GM12878 (cell line): ENCODE measurements at regions not wholly inside any gene's neighbourhood (a gene's known extent, or its start where the extent isn't known, plus 50 kb on each side); places are given as distances from the start of the nearest gene placed in this dataset.
A peak's percentile ranks its signal among the peaks of the same experiment; 100 is the strongest.

Source experiments
- ATAC-seq: fragments of 200-7000 bp; cut with Tn5 transposase; 3 replicates; pipeline ENCODE4 v1.9.1; 2020; ENCODE audit warnings: mild to moderate bottlenecking, moderate library complexity
- BruUV-seq: library from RNA; stranded (reverse); fragments of 400-500 nt; replicated peaks from 2 replicates; lab custom pipeline; 2021; lab: Mats Ljungman, UMichigan
- CTCF ChIA-PET: fragments of 300-600 bp; sonication (Branson Sonifier 250); formaldehyde crosslinking; extraction: SDS; loops from one replicate; lab custom pipeline; 2021; ENCODE audit warnings: inconsistent platforms; lab: Yijun Ruan, JAX
- POLR2A ChIA-PET: fragments of 350-600 bp; formaldehyde crosslinking; extraction: SDS; loops from one replicate; lab custom pipeline; 2021; ENCODE audit warnings: inconsistent platforms; lab: Charles Lee
- RAD21 ChIA-PET: fragments of 300-600 bp; sonication (Branson Sonifier 250); formaldehyde crosslinking; loops from one replicate; lab custom pipeline; 2023; ENCODE audit warnings: antibody characterized with exemption; ENCODE audit not compliant: unreplicated experiment; lab: Charles Lee
- SMC1A ChIA-PET: fragments of 300-600 bp; sonication (Branson Sonifier 250); formaldehyde crosslinking; loops from one replicate; lab custom pipeline; 2023; ENCODE audit not compliant: unreplicated experiment, uncharacterized antibody; lab: Charles Lee
- DNase-seq: peaks from one replicate; pipeline ENCODE4 v3.0.0-alpha.2; 2011; ENCODE audit warnings: low read depth, low spot score
- FAIRE-seq: peaks from 3 replicates; lab custom pipeline; 2011; peaks lifted over from hg19 to GRCh38; lab: Jason Lieb, UNC
- H2AFZ ChIP-seq: 2 replicates; pipeline ENCODE4 v1.6.0; 2011; ENCODE audit warnings: low read depth, low read length, control low read depth; ENCODE audit not compliant: control insufficient read depth
- H3K27ac ChIP-seq: 2 replicates; pipeline ENCODE4 v1.5.1; 2011; ENCODE audit warnings: control low read depth; ENCODE audit not compliant: control insufficient read depth, insufficient read depth
- H3K27me3 ChIP-seq, 2 experiments: replicated peaks in 1 of 2; 2 replicates each; pipeline versions ENCODE4 v1.6.0 to v1.6.1; 2011; ENCODE audit warnings: low read length in 1 of 2; ENCODE audit not compliant: control insufficient read depth in 2 of 2, insufficient read depth in 2 of 2
- H3K36me3 ChIP-seq, 2 experiments: 2 replicates each; pipeline ENCODE4 v1.5.1; 2011; ENCODE audit warnings: low read length in 1 of 2; ENCODE audit not compliant: control insufficient read depth in 2 of 2, insufficient read depth in 2 of 2
- H3K4me1 ChIP-seq: 2 replicates; pipeline ENCODE4 v1.6.1; 2011; ENCODE audit warnings: mild to moderate bottlenecking, low read length, moderate library complexity, mixed read lengths; ENCODE audit not compliant: control insufficient read depth, insufficient read depth
- H3K4me2 ChIP-seq: 2 replicates; pipeline ENCODE4 v1.6.0; 2011; ENCODE audit warnings: control low read depth; ENCODE audit not compliant: control insufficient read depth, insufficient read depth
- H3K4me3 ChIP-seq: fragments of 200-600 bp; sonication (generic); 2 replicates; pipeline ENCODE4 v1.5.1; 2016
- H3K79me2 ChIP-seq: 2 replicates; pipeline ENCODE4 v1.6.0; 2011; ENCODE audit warnings: low read length; ENCODE audit not compliant: control insufficient read depth, insufficient read depth
- H3K9ac ChIP-seq: 2 replicates; pipeline ENCODE4 v1.8.0; 2011; ENCODE audit warnings: low read length, control low read depth, mixed read lengths; ENCODE audit not compliant: control insufficient read depth, insufficient read depth
- H3K9me3 ChIP-seq: replicated peaks from 3 replicates; pipeline ENCODE4 v1.5.1; 2011; ENCODE audit warnings: mild to moderate bottlenecking, low read length; ENCODE audit not compliant: control insufficient read depth, insufficient read depth
- H4K20me1 ChIP-seq: 2 replicates; pipeline ENCODE4 v1.6.0; 2011; ENCODE audit not compliant: control insufficient read depth, insufficient read depth
- ETV6 ChIP-seq, 2 experiments: fragments of 450-650 bp in 1 of 2; IDR thresholded peaks in 1 of 2; conservative IDR thresholded peaks in 1 of 2; 2 replicates each; pipeline ENCODE4 v1.6.1; 2014; ENCODE audit warnings: antibody characterized with exemption in 1 of 2, borderline replicate concordance in 1 of 2, low read depth in 1 of 2, mild to moderate bottlenecking in 1 of 2, moderate library complexity in 1 of 2
- IKZF1 ChIP-seq: fragments of 450-650 bp; conservative IDR thresholded peaks from 2 replicates; pipeline ENCODE4 v1.6.1; 2017; ENCODE audit warnings: antibody characterized with exemption, mild to moderate bottlenecking
- MLLT1 ChIP-seq: fragments of 450-650 bp; IDR thresholded peaks from 2 replicates; pipeline ENCODE4 v1.6.1; 2016; ENCODE audit warnings: mild to moderate bottlenecking
- PAX8 ChIP-seq: fragments of 450-650 bp; IDR thresholded peaks from 2 replicates; pipeline ENCODE4 v1.6.1; 2017; ENCODE audit warnings: mild to moderate bottlenecking, moderate library complexity
- REST ChIP-seq: IDR thresholded peaks from 2 replicates; pipeline ENCODE4 v1.6.1; 2012; ENCODE audit warnings: mild to moderate bottlenecking, low read depth, low read length
- SIN3A ChIP-seq: IDR thresholded peaks from 2 replicates; pipeline ENCODE4 v1.6.1; 2012; ENCODE audit warnings: low read depth, low read length, improper control_type of control experiment
- WGBS: methylation state at CpG from one replicate; pipeline ENCODE4 v1.1.6; 2016; ENCODE audit warnings: low lambda C conversion rate; ENCODE audit not compliant: insufficient replicate concordance, insufficient coverage; ENCODE audit errors: missing lambda C conversion rate; 5-methylcytosine and 5-hydroxymethylcytosine counted together
- in situ Hi-C: fragments of 300-500 bp; cut with MboI; formaldehyde crosslinking; loops from 9 replicates; pipeline ENCODE4 v1.14.3; 2018; ENCODE audit warnings: mixed read lengths
- intact Hi-C: fragments of 100-400 bp; cut with micrococcal nuclease; formaldehyde crosslinking; loops from one replicate; pipeline ENCODE4 v1.14.2; 2022; ENCODE audit not compliant: unreplicated experiment

- TF ChIP-seq REST (no peak), SIN3A (no peak), ETV6 (conservative IDR thresholded peaks at IDR 0.05 in 1 of 2, IDR thresholded peaks at IDR 0.05 in 1 of 2; ENCODE audit: borderline replicate concordance in 1 of 2, low read depth in 1 of 2) (no peak)
Observed at GRCh38 chr2:37857575-37858399, 67.3 kb upstream of the RMDN2 start (continued).

GRCh38 chr2:37858400-37858711 lies 66.7 kb upstream of the RMDN2 start:
- WGBS: 0% methylated on average over 2 of the region's 2 CpGs
- ChIA-PET CTCF (interaction anchor here (0.6 to 10.9 kb wide), 2 partner anchors 17 to 444 kb away, joined by 3 to 176 read pairs; no protein-coding TSS in a partner anchor), POLR2A (no interaction called here), SMC1A (interaction anchor here (0.9 to 1.3 kb wide), 2 partner anchors 9 to 19 kb away, joined by 4 read pairs; no protein-coding TSS in a partner anchor), RAD21 (interaction anchor here (8.9 kb wide), 1 partner anchor 14 kb away, joined by 215 read pairs; no protein-coding TSS in a partner anchor)
- ATAC-seq (no peak; the same call in 1 of the 3 replicates), FAIRE-seq (no peak), DNase-seq (no peak)
- no peak overlapping the region for H3K27ac ChIP-seq
- no peak overlapping the region for H3K4me2 ChIP-seq
- intact Hi-C loops (no loop called here), in situ Hi-C loops (no loop called here)
- no peaks in the 10 kb centered on the region for H3K36me3 ChIP-seq
- BruUV-seq: no TSS peak
- H3K9me3 ChIP-seq: no peaks in the 10 kb centered on the region; the same call in 2 of the 3 replicates
- no peak overlapping the region for H2AFZ ChIP-seq
- H3K4me1 ChIP-seq: peaks cover 8% of the 10 kb centered on the region
- no peaks in the 10 kb centered on the region for H3K79me2 ChIP-seq
- H3K4me3 ChIP-seq: no peak overlapping the region
- H3K9ac ChIP-seq: no peak overlapping the region
- no peaks in the 10 kb centered on the region for H4K20me1 ChIP-seq
- H3K27me3 ChIP-seq: no peaks in the 10 kb centered on the region
- TF ChIP-seq PAX8: no peak
- TF ChIP-seq IKZF1: no peak
- TF ChIP-seq MLLT1: 0 out of 2 replicates have a peak, but pooled peaks have one; percentile 29
